WTC11 (cell line): ENCODE measurements at regions not wholly inside any gene's neighbourhood (a gene's known extent, or its start where the extent isn't known, plus 50 kb on each side); places are given as distances from the start of the nearest gene placed in this dataset.
A peak's percentile ranks its signal among the peaks of the same experiment; 100 is the strongest.

Experiments
- ATAC-seq: fragments of 200-7000 bp; cut with Tn5 transposase; 2 replicates; pipeline ENCODE4 v1.10.0; 2021; ENCODE audit warnings: mild to moderate bottlenecking, moderate library complexity
- CTCF ChIA-PET: fragments of 300-600 bp; sonication (Branson Sonifier 250); formaldehyde crosslinking; loops from one replicate; lab custom pipeline; 2021; ENCODE audit warnings: antibody characterized with exemption; lab: Charles Lee
- POLR2A ChIA-PET: fragments of 350-600 bp; sonication (Branson Sonifier 250); formaldehyde crosslinking; loops from one replicate; lab custom pipeline; 2021; ENCODE audit warnings: antibody characterized with exemption; lab: Charles Lee
- DNase-seq: peaks from one replicate; pipeline ENCODE4 v3.0.0; 2021; ENCODE audit warnings: low spot score
- H3K27ac Mint-ChIP-seq: 2 replicates; pipeline ENCODE4 v1.8.0; 2021; ENCODE audit warnings: mixed read lengths
- H3K27me3 Mint-ChIP-seq: 2 replicates; pipeline ENCODE4 v1.8.0; 2021; ENCODE audit warnings: low read depth, mild to moderate bottlenecking, moderate library complexity, mixed read lengths
- H3K36me3 Mint-ChIP-seq: 2 replicates; pipeline ENCODE4 v1.8.0; 2021; ENCODE audit warnings: mixed read lengths
- H3K4me1 Mint-ChIP-seq: 2 replicates; pipeline ENCODE4 v1.8.0; 2022; ENCODE audit warnings: mixed read lengths
- H3K4me3 Mint-ChIP-seq: 2 replicates; pipeline ENCODE4 v1.8.0; 2021; ENCODE audit warnings: mild to moderate bottlenecking, moderate library complexity, mixed read lengths
- H3K9me3 Mint-ChIP-seq: 2 replicates; pipeline ENCODE4 v1.8.0; 2021; ENCODE audit warnings: mixed read lengths
- CREM ChIP-seq: sonication (generic); formaldehyde crosslinking; IDR thresholded peaks from 2 replicates; pipeline ENCODE4 v1.8.1; 2022; ENCODE audit warnings: mild to moderate bottlenecking, missing genetic modification reagents, moderate library complexity
- E2F1 ChIP-seq: sonication (generic); formaldehyde crosslinking; IDR thresholded peaks from 2 replicates; pipeline ENCODE4 v1.8.0; 2022; ENCODE audit warnings: mild to moderate bottlenecking, missing genetic modification reagents
- E2F5 ChIP-seq: sonication (generic); formaldehyde crosslinking; IDR thresholded peaks from 2 replicates; pipeline ENCODE4 v1.8.1; 2022; ENCODE audit warnings: mild to moderate bottlenecking, moderate library complexity, missing genetic modification reagents
- ELF4 ChIP-seq: sonication (generic); formaldehyde crosslinking; IDR thresholded peaks from 2 replicates; pipeline ENCODE4 v1.8.1; 2022; ENCODE audit warnings: low read depth, mild to moderate bottlenecking, moderate library complexity, missing genetic modification reagents
- EMX1 ChIP-seq: fragments of 250-450 bp; sonication (Bioruptor Pico); IDR thresholded peaks from 2 replicates; pipeline ENCODE4 v1.8.0; 2021; ENCODE audit warnings: mild to moderate bottlenecking
- ESRRA ChIP-seq: sonication (generic); formaldehyde crosslinking; IDR thresholded peaks from 2 replicates; pipeline ENCODE4 v1.8.1; 2022; ENCODE audit warnings: mild to moderate bottlenecking, missing genetic modification reagents, borderline replicate concordance
- GABPB1 ChIP-seq: sonication (generic); formaldehyde crosslinking; IDR thresholded peaks from 2 replicates; pipeline ENCODE4 v1.8.1; 2023; ENCODE audit warnings: mild to moderate bottlenecking, missing genetic modification reagents
- GRHL2 ChIP-seq: fragments of 250-450 bp; sonication (Bioruptor Pico); IDR thresholded peaks from 2 replicates; pipeline ENCODE4 v1.8.0; 2022; ENCODE audit warnings: mild to moderate bottlenecking, moderate library complexity; ENCODE audit not compliant: insufficient replicate concordance, severe bottlenecking
- KAT7 ChIP-seq: sonication (generic); formaldehyde crosslinking; IDR thresholded peaks from 2 replicates; pipeline ENCODE4 v1.8.1; 2023; ENCODE audit warnings: missing genetic modification reagents, mild to moderate bottlenecking, borderline replicate concordance
- MLX ChIP-seq: sonication (generic); formaldehyde crosslinking; IDR thresholded peaks from 2 replicates; pipeline ENCODE4 v1.8.1; 2023; ENCODE audit warnings: mild to moderate bottlenecking, missing genetic modification reagents, moderate library complexity
- MXD4 ChIP-seq: fragments of 250-450 bp; sonication (Bioruptor Pico); IDR thresholded peaks from 2 replicates; pipeline ENCODE4 v1.8.0; 2021; ENCODE audit warnings: mild to moderate bottlenecking, moderate library complexity, borderline replicate concordance
- NR2C2 ChIP-seq: sonication (generic); formaldehyde crosslinking; IDR thresholded peaks from 2 replicates; pipeline ENCODE4 v1.8.0; 2022; ENCODE audit warnings: mild to moderate bottlenecking, missing genetic modification reagents
- NR3C1 ChIP-seq: sonication (generic); formaldehyde crosslinking; conservative IDR thresholded peaks from 2 replicates; pipeline ENCODE4 v1.8.1; 2023; ENCODE audit warnings: low read depth, mild to moderate bottlenecking, missing genetic modification reagents
- RELA ChIP-seq: sonication (generic); formaldehyde crosslinking; IDR thresholded peaks from 2 replicates; pipeline ENCODE4 v1.8.1; 2022; ENCODE audit warnings: missing genetic modification reagents, mild to moderate bottlenecking, borderline replicate concordance
- ZBTB21 ChIP-seq: sonication (generic); formaldehyde crosslinking; IDR thresholded peaks from 2 replicates; pipeline ENCODE4 v1.8.1; 2023; ENCODE audit warnings: mild to moderate bottlenecking, missing genetic modification reagents, borderline replicate concordance
- ZNF219 ChIP-seq: sonication (generic); formaldehyde crosslinking; IDR thresholded peaks from 2 replicates; pipeline ENCODE4 v1.8.0; 2023; ENCODE audit warnings: missing genetic modification reagents, mild to moderate bottlenecking, borderline replicate concordance
- ZNF263 ChIP-seq: sonication (generic); formaldehyde crosslinking; IDR thresholded peaks from 2 replicates; pipeline ENCODE4 v1.8.1; 2022; ENCODE audit warnings: low read depth, mild to moderate bottlenecking, moderate library complexity, missing genetic modification reagents
- ZNF396 ChIP-seq: fragments of 250-450 bp; sonication (Bioruptor Pico); IDR thresholded peaks from 2 replicates; pipeline ENCODE4 v1.8.0; 2021; ENCODE audit warnings: mild to moderate bottlenecking, moderate library complexity, borderline replicate concordance
- ZNF512 ChIP-seq: sonication (generic); formaldehyde crosslinking; IDR thresholded peaks from 2 replicates; pipeline ENCODE4 v1.8.1; 2022; ENCODE audit warnings: missing genetic modification reagents, borderline replicate concordance
- ZNF671 ChIP-seq: fragments of 250-450 bp; sonication (Bioruptor Pico); IDR thresholded peaks from 2 replicates; pipeline ENCODE4 v1.8.0; 2021; ENCODE audit warnings: mild to moderate bottlenecking

GRCh38 chr12:97989366-97989940 is 525.9 kb upstream of the TMPO start:
- ChIA-PET POLR2A (no interaction called here), CTCF (no interaction called here)
- TF ChIP-seq ZNF219 (no peak), ZNF396 (no peak), NR2C2 (CRISPR knock-in tag) (no peak), ZNF512 (CRISPR knock-in tag) (0 out of 2 replicates have a peak, but pooled peaks have one; percentile 60)
- Mint-ChIP-seq H3K4me1 (peaks cover 5% of the 10 kb centered on the region; the same call in 1 of the 2 replicates), H3K27ac (no peak overlapping the region), H3K4me3 (no peak overlapping the region), H3K27me3 (peaks cover 4% of the 10 kb centered on the region; the same call in 1 of the 2 replicates), H3K9me3 (peaks cover 27% of the 10 kb centered on the region), H3K36me3 (peaks cover 8% of the 10 kb centered on the region)
- ATAC-seq (no peak), DNase-seq (no peak)

- CTCF ChIA-PET, result no interaction called here
- H3K36me3 Mint-ChIP-seq, result peaks cover 8% of the 10 kb centered on the region
- no peak for TF ChIP-seq ZBTB21
- TF ChIP-seq CREM (CRISPR knock-in tag), result no peak
- no peak for TF ChIP-seq ZNF671 (CRISPR knock-in tag)
- no peak for TF ChIP-seq RELA (CRISPR knock-in tag)
- no peak for TF ChIP-seq ESRRA (CRISPR knock-in tag)
- TF ChIP-seq EMX1 (CRISPR knock-in tag), result no peak
- TF ChIP-seq GABPB1 (CRISPR knock-in tag), result no peak
- no peak for TF ChIP-seq MXD4 (CRISPR knock-in tag)
- no peak for TF ChIP-seq E2F5 (CRISPR knock-in tag)
- TF ChIP-seq NR3C1, result no peak
- no peak for TF ChIP-seq ZNF219
- TF ChIP-seq GRHL2, result no peak
- no peak for TF ChIP-seq ELF4 (CRISPR knock-in tag)
- no peak for TF ChIP-seq E2F1 (CRISPR knock-in tag)
- TF ChIP-seq ZNF263, result no peak
- TF ChIP-seq MLX (CRISPR knock-in tag), result no peak
- no peak for TF ChIP-seq KAT7 (CRISPR knock-in tag)
- POLR2A ChIA-PET, result no interaction called here
- peaks cover 14% of the 10 kb centered on the region; the same call in 1 of the 2 replicates for H3K4me1 Mint-ChIP-seq
- no peak for ATAC-seq
- peaks cover 28% of the 10 kb centered on the region for H3K9me3 Mint-ChIP-seq
- no peaks in the 10 kb centered on the region for H3K27me3 Mint-ChIP-seq
- no peak for DNase-seq
- no peak overlapping the region for H3K4me3 Mint-ChIP-seq
- no peak overlapping the region for H3K27ac Mint-ChIP-seq
These were observed 520.5 kb upstream of the TMPO start for GRCh38 chr12:97994746-97995484.
